Skeletal muscle tissue (tissue), 3 donors: ENCODE measurements at regions not wholly inside any gene's neighbourhood (a gene's known extent, or its start where the extent isn't known, plus 50 kb on each side); places are given as distances from the start of the nearest gene placed in this dataset.

ENCODE experiments used
- H3K27ac ChIP-seq: one replicate; pipeline ENCODE4 v1.7.0; 2013; ENCODE audit warnings: mild to moderate bottlenecking, low read depth, low read length, inconsistent platforms
- H3K27me3 ChIP-seq, 3 donors: one replicate each; pipeline ENCODE4 v1.7.0; 2013; ENCODE audit warnings: low read length in 3 of 3; ENCODE audit not compliant: control insufficient read depth in 3 of 3, insufficient read depth in 3 of 3
- H3K36me3 ChIP-seq, 3 donors: one replicate each; pipeline ENCODE4 v1.7.0; 2013; ENCODE audit warnings: low read length in 3 of 3; ENCODE audit not compliant: control insufficient read depth in 3 of 3, insufficient read depth in 3 of 3
- H3K4me1 ChIP-seq, 3 donors: one replicate each; pipeline ENCODE4 v1.7.0; 2013; ENCODE audit warnings: low read length in 3 of 3, mild to moderate bottlenecking in 3 of 3; ENCODE audit not compliant: control insufficient read depth in 3 of 3, insufficient read depth in 3 of 3
- H3K4me3 ChIP-seq, 3 donors: one replicate each; pipeline ENCODE4 v1.7.0; 2013; ENCODE audit warnings: low read length in 3 of 3
- H3K9ac ChIP-seq, 3 donors: one replicate each; pipeline ENCODE4 v1.7.0; 2013; ENCODE audit warnings: low read length in 3 of 3, mild to moderate bottlenecking in 3 of 3, moderate library complexity in 2 of 3, low read depth in 1 of 3
- H3K9me3 ChIP-seq, 3 donors: one replicate each; pipeline ENCODE4 v1.7.0; 2013; ENCODE audit warnings: low read length in 3 of 3; ENCODE audit not compliant: control insufficient read depth in 3 of 3
- donor health status: Osteomylitis.

- H3K4me1 ChIP-seq: no peaks in the 10 kb centered on the region
- no peaks in the 10 kb centered on the region for H3K27me3 ChIP-seq
- H3K4me3 ChIP-seq: no peak overlapping the region
- no peak overlapping the region for H3K27ac ChIP-seq
- no peaks in the 10 kb centered on the region for H3K36me3 ChIP-seq
- no peak overlapping the region for H3K9ac ChIP-seq
- no peaks in the 10 kb centered on the region for H3K9me3 ChIP-seq
Measured at GRCh38 chr11:109785198-109785597, 308.0 kb upstream of the ZC3H12C start.

- H3K4me1 ChIP-seq: no peaks in the 10 kb centered on the region
- H3K27me3 ChIP-seq: no peaks in the 10 kb centered on the region
- H3K4me3 ChIP-seq: no peak overlapping the region
- H3K9ac ChIP-seq: no peak overlapping the region
- no peaks in the 10 kb centered on the region for H3K9me3 ChIP-seq
- H3K36me3 ChIP-seq: no peaks in the 10 kb centered on the region
- no peak overlapping the region for H3K27ac ChIP-seq
Measured at GRCh38 chr11:109785714-109786113, 307.5 kb upstream of the ZC3H12C start.

GRCh38 chr11:109788948-109789490, 304.2 kb upstream of the ZC3H12C start:
- Histone ChIP-seq H3K27me3 (no peaks in the 10 kb centered on the region), H3K4me1 (no peaks in the 10 kb centered on the region), H3K4me3 (no peak overlapping the region), H3K36me3 (no peaks in the 10 kb centered on the region), H3K9me3 (no peaks in the 10 kb centered on the region), H3K27ac (no peak overlapping the region), H3K9ac (no peak overlapping the region)

GRCh38 chr11:109789901-109790300, 303.3 kb upstream of the ZC3H12C start:
- H3K9ac ChIP-seq: no peak overlapping the region
- H3K27ac ChIP-seq: no peak overlapping the region
- no peaks in the 10 kb centered on the region for H3K9me3 ChIP-seq
- H3K36me3 ChIP-seq: no peaks in the 10 kb centered on the region
- no peaks in the 10 kb centered on the region for H3K27me3 ChIP-seq
- no peak overlapping the region for H3K4me3 ChIP-seq
- no peaks in the 10 kb centered on the region for H3K4me1 ChIP-seq

GRCh38 chr11:109791337-109791736, 301.9 kb upstream of the ZC3H12C start:
- Histone ChIP-seq H3K9ac (no peak overlapping the region), H3K27ac (no peak overlapping the region), H3K27me3 (no peaks in the 10 kb centered on the region), H3K9me3 (no peaks in the 10 kb centered on the region), H3K4me1 (no peaks in the 10 kb centered on the region), H3K36me3 (no peaks in the 10 kb centered on the region), H3K4me3 (no peak overlapping the region)

GRCh38 chr11:109794501-109794900, 298.7 kb upstream of the ZC3H12C start:
- Histone ChIP-seq H3K9ac (no peak overlapping the region), H3K4me3 (no peak overlapping the region), H3K9me3 (no peaks in the 10 kb centered on the region), H3K27ac (no peak overlapping the region), H3K27me3 (no peaks in the 10 kb centered on the region), H3K36me3 (no peaks in the 10 kb centered on the region), H3K4me1 (no peaks in the 10 kb centered on the region)

GRCh38 chr11:109795234-109795633, 298.0 kb upstream of the ZC3H12C start:
- Histone ChIP-seq H3K9ac (no peak overlapping the region), H3K4me1 (no peaks in the 10 kb centered on the region), H3K9me3 (no peaks in the 10 kb centered on the region), H3K36me3 (no peaks in the 10 kb centered on the region), H3K27ac (no peak overlapping the region), H3K4me3 (no peak overlapping the region), H3K27me3 (no peaks in the 10 kb centered on the region)

- Histone ChIP-seq H3K9me3 (no peaks in the 10 kb centered on the region), H3K36me3 (no peaks in the 10 kb centered on the region), H3K9ac (no peak overlapping the region), H3K4me3 (no peak overlapping the region), H3K27me3 (no peaks in the 10 kb centered on the region), H3K27ac (no peak overlapping the region), H3K4me1 (no peaks in the 10 kb centered on the region)
Measured at GRCh38 chr11:109796253-109796652, 296.9 kb upstream of the ZC3H12C start.

GRCh38 chr11:109798521-109798920, 294.7 kb upstream of the ZC3H12C start:
- no peaks in the 10 kb centered on the region for H3K36me3 ChIP-seq
- H3K9ac ChIP-seq: no peak overlapping the region
- no peaks in the 10 kb centered on the region for H3K9me3 ChIP-seq
- no peak overlapping the region for H3K4me3 ChIP-seq
- H3K27ac ChIP-seq: no peak overlapping the region
- H3K27me3 ChIP-seq: no peaks in the 10 kb centered on the region
- no peaks in the 10 kb centered on the region for H3K4me1 ChIP-seq

- Histone ChIP-seq H3K36me3 (no peaks in the 10 kb centered on the region), H3K27ac (no peak overlapping the region), H3K4me1 (no peaks in the 10 kb centered on the region), H3K9me3 (no peaks in the 10 kb centered on the region), H3K27me3 (no peaks in the 10 kb centered on the region), H3K9ac (no peak overlapping the region), H3K4me3 (no peak overlapping the region)
Measured at GRCh38 chr11:109799604-109800003, 293.6 kb upstream of the ZC3H12C start.

- Histone ChIP-seq H3K9ac (no peak overlapping the region), H3K36me3 (no peaks in the 10 kb centered on the region), H3K27me3 (no peaks in the 10 kb centered on the region), H3K4me1 (no peaks in the 10 kb centered on the region), H3K4me3 (no peak overlapping the region), H3K27ac (no peak overlapping the region), H3K9me3 (no peaks in the 10 kb centered on the region)
Measured at GRCh38 chr11:109804911-109805310, 288.3 kb upstream of the ZC3H12C start.
